SK-N-SH (cell line): ENCODE measurements at regions not wholly inside any gene's neighbourhood (a gene's known extent, or its start where the extent isn't known, plus 50 kb on each side); places are given as distances from the start of the nearest gene placed in this dataset.

ENCODE experiments used
- EP300 ChIP-seq, 2 experiments: IDR thresholded peaks; 2 replicates each; pipeline versions ENCODE4 v1.4.0 to v1.6.1; 2012; ENCODE audit warnings: borderline replicate concordance in 1 of 2, low read depth in 1 of 2, low read length in 1 of 2
- FOXM1 ChIP-seq: IDR thresholded peaks from 2 replicates; pipeline ENCODE4 v1.4.0; 2012; ENCODE audit warnings: low read depth, mild to moderate bottlenecking
- GABPA ChIP-seq: IDR thresholded peaks from 2 replicates; pipeline ENCODE4 v1.4.0; 2012; ENCODE audit warnings: low read depth, mild to moderate bottlenecking
- JUND ChIP-seq: IDR thresholded peaks from 2 replicates; pipeline ENCODE4 v1.4.0; 2012
- MEF2A ChIP-seq: IDR thresholded peaks from 2 replicates; pipeline ENCODE4 v1.4.0; 2012; ENCODE audit warnings: low read depth, borderline replicate concordance
- NRF1 ChIP-seq: IDR thresholded peaks from 2 replicates; pipeline ENCODE4 v1.6.1; 2012; ENCODE audit warnings: low read depth, mild to moderate bottlenecking, low read length
- POLR2AphosphoS5 ChIP-seq: IDR thresholded peaks from 2 replicates; pipeline ENCODE4 v1.6.1; 2012; ENCODE audit warnings: low read depth, low read length
- RAD21 ChIP-seq: IDR thresholded peaks from 2 replicates; pipeline ENCODE4 v1.6.1; 2012; ENCODE audit warnings: mild to moderate bottlenecking, low read length
- RFX5 ChIP-seq: IDR thresholded peaks from 2 replicates; pipeline ENCODE4 v1.6.1; 2012; ENCODE audit warnings: mild to moderate bottlenecking, improper control_type of control experiment, low read length
- TAF1 ChIP-seq: IDR thresholded peaks from 2 replicates; pipeline ENCODE4 v1.6.1; 2012; ENCODE audit warnings: low read depth, mild to moderate bottlenecking, low read length, moderate library complexity, borderline replicate concordance
- TF ChIP-seq, protein P1 (sequence below): fragments of 200-600 bp; sonication (generic); IDR thresholded peaks from 2 replicates; pipeline ENCODE4 v1.6.1; 2017; ENCODE audit warnings: antibody characterized with exemption, mild to moderate bottlenecking, moderate library complexity
- TF ChIP-seq, protein P2 (sequence below): IDR thresholded peaks from 2 replicates; pipeline ENCODE4 v1.4.0; 2012; ENCODE audit warnings: low read depth
- TF ChIP-seq, protein P3 (sequence below): fragments of 150-350 bp; IDR thresholded peaks from 2 replicates; pipeline ENCODE4 v1.6.1; 2016; ENCODE audit warnings: mild to moderate bottlenecking, low read depth, low read length
- TF ChIP-seq, protein P4 (sequence below): fragments of 150-350 bp; IDR thresholded peaks from 2 replicates; pipeline ENCODE4 v1.6.1; 2017; ENCODE audit warnings: antibody characterized with exemption, low read length, low read depth, borderline replicate concordance

DNA sequence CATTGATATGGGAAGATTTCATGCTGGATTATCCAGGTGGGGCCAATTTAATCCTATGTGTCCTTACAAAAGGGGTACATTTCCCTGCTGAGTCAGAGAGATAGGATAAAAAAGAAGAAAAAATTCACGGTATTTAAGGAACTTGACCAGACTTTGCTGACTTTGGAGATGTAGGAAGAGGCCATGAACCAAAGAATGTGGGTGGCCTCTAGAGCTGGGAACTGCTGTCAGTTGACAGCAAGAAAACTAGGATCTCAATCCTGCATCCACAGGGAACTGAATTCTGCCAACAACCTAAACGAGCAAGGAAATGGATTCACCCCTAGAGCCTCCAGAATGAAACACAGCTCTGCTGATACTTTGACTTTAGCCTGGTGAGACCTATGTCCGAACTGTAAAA is 148.1 kb upstream of the SLC24A5 start:
- TF ChIP-seq, protein P1, sequence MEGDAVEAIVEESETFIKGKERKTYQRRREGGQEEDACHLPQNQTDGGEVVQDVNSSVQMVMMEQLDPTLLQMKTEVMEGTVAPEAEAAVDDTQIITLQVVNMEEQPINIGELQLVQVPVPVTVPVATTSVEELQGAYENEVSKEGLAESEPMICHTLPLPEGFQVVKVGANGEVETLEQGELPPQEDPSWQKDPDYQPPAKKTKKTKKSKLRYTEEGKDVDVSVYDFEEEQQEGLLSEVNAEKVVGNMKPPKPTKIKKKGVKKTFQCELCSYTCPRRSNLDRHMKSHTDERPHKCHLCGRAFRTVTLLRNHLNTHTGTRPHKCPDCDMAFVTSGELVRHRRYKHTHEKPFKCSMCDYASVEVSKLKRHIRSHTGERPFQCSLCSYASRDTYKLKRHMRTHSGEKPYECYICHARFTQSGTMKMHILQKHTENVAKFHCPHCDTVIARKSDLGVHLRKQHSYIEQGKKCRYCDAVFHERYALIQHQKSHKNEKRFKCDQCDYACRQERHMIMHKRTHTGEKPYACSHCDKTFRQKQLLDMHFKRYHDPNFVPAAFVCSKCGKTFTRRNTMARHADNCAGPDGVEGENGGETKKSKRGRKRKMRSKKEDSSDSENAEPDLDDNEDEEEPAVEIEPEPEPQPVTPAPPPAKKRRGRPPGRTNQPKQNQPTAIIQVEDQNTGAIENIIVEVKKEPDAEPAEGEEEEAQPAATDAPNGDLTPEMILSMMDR, result no peak
- TF ChIP-seq EP300 (IDR thresholded peaks at IDR 0.05; ENCODE audit: borderline replicate concordance in 1 of 2, low read depth in 1 of 2, low read length in 1 of 2) (no peak), FOXM1 (no peak), RAD21 (no peak), TAF1 (no peak), MEF2A (no peak), NRF1 (no peak), RFX5 (no peak), GABPA (no peak), JUND (no peak), POLR2AphosphoS5 (no peak)
- TF ChIP-seq, protein P2, sequence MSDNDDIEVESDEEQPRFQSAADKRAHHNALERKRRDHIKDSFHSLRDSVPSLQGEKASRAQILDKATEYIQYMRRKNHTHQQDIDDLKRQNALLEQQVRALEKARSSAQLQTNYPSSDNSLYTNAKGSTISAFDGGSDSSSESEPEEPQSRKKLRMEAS, result no peak
- TF ChIP-seq, protein P3, sequence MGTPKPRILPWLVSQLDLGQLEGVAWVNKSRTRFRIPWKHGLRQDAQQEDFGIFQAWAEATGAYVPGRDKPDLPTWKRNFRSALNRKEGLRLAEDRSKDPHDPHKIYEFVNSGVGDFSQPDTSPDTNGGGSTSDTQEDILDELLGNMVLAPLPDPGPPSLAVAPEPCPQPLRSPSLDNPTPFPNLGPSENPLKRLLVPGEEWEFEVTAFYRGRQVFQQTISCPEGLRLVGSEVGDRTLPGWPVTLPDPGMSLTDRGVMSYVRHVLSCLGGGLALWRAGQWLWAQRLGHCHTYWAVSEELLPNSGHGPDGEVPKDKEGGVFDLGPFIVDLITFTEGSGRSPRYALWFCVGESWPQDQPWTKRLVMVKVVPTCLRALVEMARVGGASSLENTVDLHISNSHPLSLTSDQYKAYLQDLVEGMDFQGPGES, result no peak
- TF ChIP-seq, protein P4, sequence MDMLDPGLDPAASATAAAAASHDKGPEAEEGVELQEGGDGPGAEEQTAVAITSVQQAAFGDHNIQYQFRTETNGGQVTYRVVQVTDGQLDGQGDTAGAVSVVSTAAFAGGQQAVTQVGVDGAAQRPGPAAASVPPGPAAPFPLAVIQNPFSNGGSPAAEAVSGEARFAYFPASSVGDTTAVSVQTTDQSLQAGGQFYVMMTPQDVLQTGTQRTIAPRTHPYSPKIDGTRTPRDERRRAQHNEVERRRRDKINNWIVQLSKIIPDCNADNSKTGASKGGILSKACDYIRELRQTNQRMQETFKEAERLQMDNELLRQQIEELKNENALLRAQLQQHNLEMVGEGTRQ, result no peak
